GM21737 (cell line): ENCODE measurements at regions not wholly inside any gene's neighbourhood (a gene's known extent, or its start where the extent isn't known, plus 50 kb on each side); places are given as distances from the start of the nearest gene placed in this dataset.

Experiments used
- ATAC-seq: cut with Tn5 transposase; IDR thresholded peaks from one replicate; pipeline ENCODE4 v1.9.1; 2021; ENCODE audit warnings: mild to moderate bottlenecking, moderate library complexity; ENCODE audit not compliant: unreplicated experiment

DNA sequence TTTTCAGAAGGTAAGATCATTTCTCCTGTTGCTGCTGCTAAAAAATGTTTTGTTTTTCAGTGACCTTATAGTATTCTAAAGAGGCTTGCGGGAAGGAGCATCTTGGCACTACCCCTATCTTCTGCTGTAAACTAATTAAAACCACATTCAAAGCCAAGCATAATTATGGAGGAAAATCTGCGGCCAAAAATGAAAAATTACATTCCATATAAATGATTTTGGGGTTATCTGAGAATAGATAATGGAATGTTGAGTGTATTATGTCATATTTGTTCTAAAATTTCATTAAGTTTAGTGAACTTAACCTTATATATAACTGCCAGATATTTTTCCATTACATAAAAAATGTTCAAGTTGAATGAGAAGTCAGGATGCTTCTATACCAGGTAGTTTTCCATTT, 170.4 kb upstream of the TMC3 start:
- no peak for ATAC-seq

GRCh38 chr15:81540909-81541308, 166.9 kb upstream of the TMC3 start:
- ATAC-seq = no peak

DNA sequence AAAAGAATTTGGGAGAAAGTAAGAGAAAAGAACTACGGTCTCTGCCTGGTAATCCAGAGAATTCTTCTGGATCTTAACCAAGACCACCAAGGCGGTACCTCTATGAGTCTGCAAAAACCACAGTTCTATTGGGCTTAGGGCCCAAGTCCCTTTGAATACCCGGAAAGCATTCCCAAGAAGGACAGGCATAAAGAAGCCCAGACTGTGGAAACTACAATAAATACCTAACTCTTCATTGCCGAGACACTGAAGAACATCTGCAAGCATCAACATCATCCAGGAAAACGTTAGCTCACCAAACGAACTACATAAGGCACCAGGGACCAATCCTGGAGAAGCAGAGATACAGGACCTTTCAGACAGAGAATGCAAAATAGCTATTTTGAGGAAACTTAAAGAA, 162.3 kb upstream of the TMC3 start:
- ATAC-seq = no peak

- no peak for ATAC-seq
Measured at GRCh38 chr15:81534124-81534523, 160.1 kb upstream of the TMC3 start.

GRCh38 chr15:81532001-81532400, 158.0 kb upstream of the TMC3 start:
- no peak for ATAC-seq

DNA sequence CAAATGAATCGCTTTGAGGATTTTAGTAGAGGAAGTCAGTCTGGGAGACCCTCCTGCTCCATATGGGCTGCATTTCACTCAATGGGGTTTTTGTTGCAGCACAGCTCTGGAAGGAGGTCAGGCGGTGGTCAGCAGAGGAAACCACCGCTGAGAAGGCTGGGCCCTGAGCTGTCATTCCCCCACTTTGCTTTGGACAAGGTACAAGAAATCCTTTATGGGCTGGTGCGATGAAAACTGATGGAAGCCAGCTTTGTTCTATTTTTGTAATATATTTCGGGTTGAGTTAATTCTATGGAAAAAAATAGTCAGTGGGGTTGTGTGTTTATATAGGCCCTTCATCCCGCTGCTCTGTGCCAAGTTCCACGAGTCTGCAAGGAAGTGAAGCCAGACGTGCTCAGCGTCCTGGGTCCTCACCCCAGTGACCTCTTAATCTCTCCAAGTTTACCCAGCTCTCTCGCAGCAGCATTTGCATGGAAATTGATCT, 157.1 kb upstream of the TMC3 start:
- ATAC-seq = no peak

GRCh38 chr15:81530271-81530691, 156.3 kb upstream of the TMC3 start:
- no peak for ATAC-seq

DNA sequence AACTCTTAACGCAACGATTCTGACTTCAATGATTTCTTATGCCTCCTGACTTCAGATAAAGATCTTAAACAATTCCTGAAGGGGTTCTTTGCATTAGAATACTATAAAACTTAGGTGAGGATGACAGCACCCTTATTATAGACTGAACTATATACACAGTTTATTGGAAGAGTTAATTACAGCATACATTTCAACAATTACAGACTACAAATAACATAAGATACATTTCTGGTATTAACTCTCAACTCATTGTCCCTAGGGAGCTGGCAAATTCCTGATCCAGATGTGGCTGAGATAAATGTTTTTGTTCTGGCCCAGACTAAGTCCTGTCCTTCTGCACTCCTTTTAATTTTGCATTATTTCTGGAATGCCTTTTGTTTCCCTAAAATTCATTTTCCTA, 155.5 kb upstream of the TMC3 start:
- ATAC-seq = no peak

GRCh38 chr15:81526029-81526428, 152.0 kb upstream of the TMC3 start:
- no peak for ATAC-seq

DNA sequence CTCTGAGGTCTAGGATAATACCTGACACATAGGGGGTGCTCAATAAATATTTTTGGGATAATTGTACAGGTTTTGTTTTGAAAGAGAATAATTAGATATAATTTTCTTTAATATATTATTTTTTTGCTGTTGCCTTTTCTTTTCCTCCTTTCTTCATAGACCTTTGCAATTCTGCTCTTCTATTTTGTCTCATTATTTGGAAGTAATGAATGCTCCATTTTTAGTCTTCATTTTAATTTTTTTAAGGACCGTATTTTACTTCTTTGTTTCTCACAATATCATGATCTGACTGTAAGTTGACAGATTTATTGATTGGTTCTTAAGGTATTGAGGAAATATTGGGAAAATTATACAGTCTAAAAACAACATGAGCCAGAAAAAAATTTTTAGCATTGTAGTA, 150.5 kb upstream of the TMC3 start:
- ATAC-seq = no peak

GRCh38 chr15:81523867-81524266, 149.9 kb upstream of the TMC3 start:
- ATAC-seq = no peak

DNA sequence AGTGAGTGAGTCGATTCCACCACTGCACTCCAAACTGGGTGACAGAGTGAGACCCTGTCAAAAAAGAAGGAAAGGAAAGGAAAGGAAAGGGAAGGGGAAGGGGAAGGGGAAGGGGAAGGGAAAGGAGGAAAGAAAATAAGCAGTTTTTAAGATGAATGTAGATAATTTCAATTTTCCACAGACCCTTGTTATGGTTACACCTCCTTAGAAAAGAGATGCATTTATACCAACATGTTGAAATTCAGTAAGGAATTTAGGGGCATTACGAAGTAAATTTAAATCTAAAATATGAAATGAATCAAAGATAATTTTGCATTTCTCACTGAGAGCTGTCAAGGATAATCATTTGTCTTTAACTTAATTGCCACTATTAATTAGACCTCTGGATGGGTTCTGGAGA, 146.5 kb upstream of the TMC3 start:
- ATAC-seq = no peak

GRCh38 chr15:81516461-81516860, 142.4 kb upstream of the TMC3 start:
- ATAC-seq = no peak

DNA sequence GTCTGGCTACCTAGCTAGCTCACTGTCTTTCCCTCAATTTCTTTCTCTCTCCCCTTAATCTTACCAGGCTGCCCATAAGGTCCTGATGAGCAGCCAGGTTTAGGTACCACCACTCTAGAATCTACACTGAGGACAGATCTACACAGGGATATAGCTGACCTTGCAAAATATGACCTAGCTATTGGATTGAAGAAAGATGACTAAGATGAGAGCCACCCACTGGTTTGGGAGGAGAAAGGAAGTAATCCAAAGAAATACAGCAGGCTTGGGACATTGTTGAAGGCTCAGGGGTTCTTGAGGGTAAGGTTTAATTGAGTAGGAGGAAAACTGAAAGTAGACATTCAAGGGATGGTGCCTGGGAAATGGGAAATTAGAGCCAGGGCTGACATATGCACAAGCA, 142.0 kb upstream of the TMC3 start:
- ATAC-seq = no peak

DNA sequence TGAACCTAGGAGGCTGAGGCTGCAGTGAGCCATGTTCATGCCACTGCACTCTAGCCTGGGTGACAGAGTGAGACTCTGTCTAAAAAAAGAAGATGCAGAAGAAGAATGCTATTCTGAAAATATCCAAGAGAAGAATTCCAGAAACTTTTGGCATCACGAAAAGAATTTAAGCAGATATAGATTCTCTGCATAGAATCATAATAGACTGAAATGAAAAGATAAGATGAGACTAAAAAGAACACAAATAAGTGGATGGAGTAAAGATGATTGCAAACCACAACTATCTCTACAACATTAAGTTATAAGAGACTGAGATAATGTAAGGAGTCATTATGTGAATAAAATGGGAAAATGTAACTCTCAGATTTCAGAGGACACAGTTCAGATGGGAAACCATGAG, 140.7 kb upstream of the TMC3 start:
- ATAC-seq = no peak

DNA sequence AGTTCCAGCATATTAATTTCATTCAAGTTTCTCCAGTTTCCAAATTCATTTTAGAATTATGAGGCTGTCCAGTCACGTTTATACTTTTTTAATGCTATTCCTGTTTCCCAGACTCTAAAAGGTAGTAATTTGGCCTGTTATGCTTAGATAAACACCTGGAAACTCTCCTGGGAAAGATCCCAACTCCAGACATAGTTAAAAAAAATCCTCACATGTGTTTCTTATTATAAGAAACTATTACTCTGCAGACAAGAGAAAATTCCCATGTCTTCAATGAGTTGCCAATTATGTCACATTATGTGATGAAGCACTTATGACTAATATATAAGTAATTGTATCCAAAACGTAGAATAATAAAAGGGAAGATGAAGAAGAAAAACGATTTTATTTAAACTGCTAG, 137.1 kb upstream of the TMC3 start:
- no peak for ATAC-seq

- ATAC-seq = no peak
Measured at GRCh38 chr15:81507831-81508230, 133.8 kb upstream of the TMC3 start.

DNA sequence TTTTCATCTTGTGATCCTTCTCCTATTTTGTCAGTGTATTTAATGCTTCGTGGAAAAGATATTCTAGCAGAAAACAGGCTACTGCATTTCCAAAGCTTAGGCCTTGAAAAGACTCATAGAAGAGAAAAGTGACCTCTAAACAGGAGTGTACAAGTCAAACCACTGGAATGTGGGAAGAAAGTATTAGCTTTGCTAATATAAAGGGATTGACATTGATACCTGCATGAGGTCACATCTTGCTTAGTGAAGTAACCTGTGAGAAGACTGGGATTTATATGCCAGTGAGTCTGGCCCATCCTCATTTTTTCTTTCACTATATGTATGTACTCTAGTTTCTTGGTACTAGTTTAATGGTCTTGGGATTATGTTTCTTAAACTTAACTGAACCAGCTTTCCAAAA, 132.9 kb upstream of the TMC3 start:
- no peak for ATAC-seq

- ATAC-seq = no peak
Measured at GRCh38 chr15:81506071-81506470, 132.1 kb upstream of the TMC3 start.

- no peak for ATAC-seq
Measured at GRCh38 chr15:81504170-81504905, 130.3 kb upstream of the TMC3 start.

- ATAC-seq = no peak
Measured at GRCh38 chr15:81502439-81502838, 128.4 kb upstream of the TMC3 start.

GRCh38 chr15:81500081-81500480, 126.1 kb upstream of the TMC3 start:
- ATAC-seq = no peak

GRCh38 chr15:81498294-81498693, 124.3 kb upstream of the TMC3 start:
- ATAC-seq = no peak
